SHP77 treated with DMSO at 0.1 percent for 48 hours (cell line): ENCODE measurements at regions not wholly inside any gene's neighbourhood (a gene's known extent, or its start where the extent isn't known, plus 50 kb on each side); places are given as distances from the start of the nearest gene placed in this dataset.

Source experiments
- DNase-seq: peaks from one replicate; lab custom pipeline; 2025; lab: John Stamatoyannopoulos, UW

DNA sequence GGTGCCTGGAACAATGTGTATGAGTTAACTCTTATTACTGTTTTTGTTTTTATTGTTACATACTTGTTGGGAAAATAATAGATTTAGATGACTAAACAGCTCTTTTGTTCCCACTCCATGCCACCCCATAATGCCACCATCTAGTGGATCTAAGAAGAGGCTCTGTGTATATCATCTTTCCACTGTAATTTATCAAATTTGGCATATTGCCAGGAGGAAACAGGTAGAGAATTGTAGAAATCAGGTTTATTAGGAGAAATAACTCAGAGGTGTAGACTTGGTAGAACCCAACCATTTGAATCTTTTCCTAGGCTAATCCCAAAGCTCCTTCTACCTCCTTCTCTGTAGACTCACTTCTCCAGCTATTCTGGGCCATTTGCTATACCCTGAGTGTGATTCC lies 150.6 kb downstream of the GATB start:
- DNase-seq, result no peak

DNA sequence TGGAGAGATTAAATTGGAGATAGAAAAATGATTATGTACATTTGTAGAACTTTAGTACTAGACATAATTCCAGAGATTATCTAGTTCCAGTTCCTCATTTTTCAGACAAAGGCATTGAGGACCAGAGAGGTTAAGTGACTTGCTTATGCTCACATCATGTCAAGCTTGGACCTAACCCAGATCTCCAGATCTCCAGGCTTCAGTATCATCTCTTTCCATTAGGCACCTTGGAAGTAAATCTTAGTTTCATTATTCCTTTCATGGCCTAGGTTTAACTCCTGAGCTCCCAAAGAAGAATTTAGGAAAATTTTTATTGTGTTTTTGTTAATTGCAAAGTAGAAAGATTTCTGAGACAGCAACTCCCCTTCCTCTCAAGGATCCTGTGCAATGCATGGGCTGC lies 148.8 kb downstream of the GATB start:
- DNase-seq, result no peak

DNA sequence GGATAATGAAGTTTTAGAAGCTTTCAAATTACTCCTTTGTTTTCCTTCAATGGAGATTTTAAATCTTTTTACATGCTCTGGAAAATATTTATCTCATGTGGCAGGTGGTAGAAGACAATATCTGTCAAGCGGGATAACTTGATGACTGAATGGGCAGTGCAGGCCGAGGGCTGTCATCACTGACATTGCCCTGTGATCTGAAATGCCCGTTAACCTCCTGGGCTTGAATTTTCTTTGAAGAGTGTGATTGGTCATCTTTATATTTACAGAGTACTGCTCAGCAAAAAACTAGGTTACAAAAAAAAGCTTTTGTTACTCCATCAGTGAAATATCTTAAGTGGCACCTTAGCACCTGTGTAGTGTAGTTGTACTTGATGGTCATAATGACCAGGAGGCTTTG lies 147.5 kb downstream of the GATB start:
- no peak for DNase-seq

DNA sequence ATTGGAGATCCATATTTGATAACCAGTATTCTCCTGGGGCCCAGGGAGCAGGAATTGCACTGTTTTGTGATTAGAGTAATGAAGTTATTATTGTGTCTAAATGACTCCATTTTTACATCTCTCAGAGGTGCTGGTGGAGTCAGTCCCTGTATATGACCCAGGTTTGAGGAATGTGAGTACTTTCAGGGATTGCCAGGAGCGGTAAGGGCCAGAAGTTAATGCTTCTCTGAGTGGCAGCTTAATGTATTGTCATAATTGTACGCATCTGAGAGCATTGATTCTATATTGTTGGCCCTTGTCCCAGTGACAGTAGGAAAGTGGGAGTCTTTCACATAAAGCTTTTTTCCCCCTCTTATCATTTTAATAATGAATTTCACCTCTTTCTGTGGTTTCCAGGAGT lies 146.2 kb downstream of the GATB start:
- no peak for DNase-seq

DNA sequence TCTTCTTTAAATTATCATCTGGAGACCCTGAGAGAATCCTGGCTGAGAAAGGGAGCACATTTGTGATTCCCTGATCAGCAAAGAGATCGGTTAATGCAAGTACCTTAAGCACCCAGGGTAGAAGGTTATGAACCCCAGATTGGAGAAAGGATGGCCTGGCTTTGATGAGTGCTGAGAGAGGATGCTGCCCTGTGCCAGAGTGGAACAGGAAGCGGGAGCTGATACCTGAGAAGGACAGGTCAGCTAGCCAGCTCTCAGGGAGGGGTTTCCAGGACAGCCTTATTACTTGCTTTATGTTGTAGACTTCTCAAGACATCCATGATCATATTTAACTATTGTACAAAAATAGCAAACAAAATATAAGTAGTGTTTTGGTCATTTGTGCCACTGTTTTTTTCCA lies 141.9 kb downstream of the GATB start:
- DNase-seq, result no peak

DNA sequence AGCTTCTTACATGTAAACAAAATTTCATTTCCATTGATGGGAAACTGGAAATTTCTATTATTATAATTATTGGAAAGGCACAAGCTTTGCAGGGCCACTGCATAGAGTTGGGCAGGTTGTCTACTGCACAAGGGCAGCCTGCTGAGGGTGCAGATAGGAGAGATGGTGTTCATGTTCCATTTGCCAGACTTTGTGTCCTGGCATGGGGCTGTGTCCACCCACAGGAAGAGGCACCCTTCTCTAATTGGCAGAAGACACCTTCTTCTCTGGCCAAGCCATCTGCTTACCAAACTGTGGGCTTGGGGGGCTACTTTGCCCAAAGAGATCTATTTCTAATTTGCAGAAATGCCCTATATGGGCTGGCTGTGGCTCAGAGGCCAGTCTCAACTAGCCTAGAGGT lies 140.7 kb downstream of the GATB start:
- no peak for DNase-seq
